AG09319 (cell line): ENCODE measurements at regions not wholly inside any gene's neighbourhood (a gene's known extent, or its start where the extent isn't known, plus 50 kb on each side); places are given as distances from the start of the nearest gene placed in this dataset.

ENCODE experiments used
- DNase-seq: peaks from one replicate; pipeline ENCODE4 v3.0.0-alpha.2; 2010; ENCODE audit warnings: low read depth; ENCODE audit errors: extremely low read depth
- TF ChIP-seq, protein P1 (sequence below): IDR thresholded peaks from 2 replicates; pipeline ENCODE4 v1.5.1; 2011; ENCODE audit warnings: low read depth, mild to moderate bottlenecking, inconsistent platforms, low read length, moderate library complexity

- no peak for DNase-seq
- TF ChIP-seq, protein P1, sequence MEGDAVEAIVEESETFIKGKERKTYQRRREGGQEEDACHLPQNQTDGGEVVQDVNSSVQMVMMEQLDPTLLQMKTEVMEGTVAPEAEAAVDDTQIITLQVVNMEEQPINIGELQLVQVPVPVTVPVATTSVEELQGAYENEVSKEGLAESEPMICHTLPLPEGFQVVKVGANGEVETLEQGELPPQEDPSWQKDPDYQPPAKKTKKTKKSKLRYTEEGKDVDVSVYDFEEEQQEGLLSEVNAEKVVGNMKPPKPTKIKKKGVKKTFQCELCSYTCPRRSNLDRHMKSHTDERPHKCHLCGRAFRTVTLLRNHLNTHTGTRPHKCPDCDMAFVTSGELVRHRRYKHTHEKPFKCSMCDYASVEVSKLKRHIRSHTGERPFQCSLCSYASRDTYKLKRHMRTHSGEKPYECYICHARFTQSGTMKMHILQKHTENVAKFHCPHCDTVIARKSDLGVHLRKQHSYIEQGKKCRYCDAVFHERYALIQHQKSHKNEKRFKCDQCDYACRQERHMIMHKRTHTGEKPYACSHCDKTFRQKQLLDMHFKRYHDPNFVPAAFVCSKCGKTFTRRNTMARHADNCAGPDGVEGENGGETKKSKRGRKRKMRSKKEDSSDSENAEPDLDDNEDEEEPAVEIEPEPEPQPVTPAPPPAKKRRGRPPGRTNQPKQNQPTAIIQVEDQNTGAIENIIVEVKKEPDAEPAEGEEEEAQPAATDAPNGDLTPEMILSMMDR = no peak
Observed at GRCh38 chr1:22222723-22223122, 79.8 kb upstream of the WNT4 start.

DNA sequence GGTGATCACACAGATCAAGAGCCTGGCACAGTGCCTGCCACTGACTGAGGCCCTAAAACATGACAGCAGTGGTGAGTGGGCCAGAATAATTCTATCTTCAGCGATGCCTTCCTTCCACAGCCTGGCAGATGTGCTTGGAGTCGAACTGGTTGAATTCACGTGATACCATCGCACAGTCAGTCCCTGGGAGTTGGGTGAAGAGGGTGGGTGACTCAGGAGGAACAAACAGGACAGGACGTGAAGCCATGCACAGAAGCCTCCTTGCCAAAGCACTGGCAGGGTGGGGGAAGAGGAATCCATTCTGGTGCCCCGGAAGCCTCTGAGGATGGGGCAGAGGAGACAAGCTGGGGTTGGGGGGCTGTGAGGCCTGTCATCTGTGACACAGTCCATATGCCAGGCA is 80.3 kb upstream of the WNT4 start:
- DNase-seq = no peak
- TF ChIP-seq, protein P1 = no peak

GRCh38 chr1:22224091-22224490 is 81.2 kb upstream of the WNT4 start:
- DNase-seq = no peak
- TF ChIP-seq, protein P1 = no peak

GRCh38 chr1:22224631-22225030 is 81.7 kb upstream of the WNT4 start:
- no peak for DNase-seq
- TF ChIP-seq, protein P1 = no peak

DNA sequence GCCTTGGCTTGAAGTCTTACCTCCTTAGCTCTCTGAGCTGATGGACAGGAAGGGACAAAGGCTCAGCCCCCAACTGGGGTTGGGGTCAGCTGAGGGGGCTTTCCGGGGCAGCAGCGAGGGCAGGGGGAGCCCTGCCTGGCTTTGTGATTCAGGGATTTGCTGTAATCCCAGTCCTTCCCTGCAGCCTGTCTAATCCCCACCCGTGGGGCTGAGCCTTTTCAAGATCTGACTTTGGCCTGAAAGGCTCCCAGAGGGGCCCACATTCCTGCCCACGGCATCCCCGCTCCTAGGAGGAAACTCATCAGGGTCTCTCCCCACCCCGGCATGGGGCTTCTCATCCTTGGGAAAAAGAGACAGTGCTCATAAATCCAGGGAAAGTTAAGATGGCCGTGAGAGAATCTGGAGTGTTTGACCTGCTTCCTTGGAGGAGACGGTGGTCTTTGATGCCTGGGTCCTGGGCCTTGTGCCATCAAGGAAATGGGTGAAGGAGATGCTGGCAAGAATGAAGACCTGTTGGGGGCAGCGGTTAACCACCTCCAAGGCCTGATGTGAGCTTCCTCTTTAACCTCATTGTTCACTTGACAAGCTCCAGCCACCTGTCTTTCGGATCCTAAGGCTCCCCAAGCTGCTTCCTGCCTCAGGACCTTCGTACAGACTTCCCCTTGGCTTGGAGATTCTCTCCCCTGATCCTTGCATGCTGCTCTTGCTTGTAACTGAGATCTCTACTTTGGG is 83.1 kb upstream of the WNT4 start:
- TF ChIP-seq, protein P1 = no peak
- DNase-seq = no peak

GRCh38 chr1:22228074-22228473 is 85.2 kb upstream of the WNT4 start:
- DNase-seq = no peak
- TF ChIP-seq, protein P1 = no peak

GRCh38 chr1:22228505-22228911 is 85.6 kb upstream of the WNT4 start:
- no peak for DNase-seq
- TF ChIP-seq, protein P1 = no peak
